SH-SY5Y (cell line): ENCODE measurements at regions not wholly inside any gene's neighbourhood (a gene's known extent, or its start where the extent isn't known, plus 50 kb on each side); places are given as distances from the start of the nearest gene placed in this dataset.

Source experiments
- GATA2 ChIP-seq: IDR thresholded peaks from 2 replicates; pipeline ENCODE4 v1.6.1; 2011; ENCODE audit warnings: mild to moderate bottlenecking, low read depth, low read length
- GATA3 ChIP-seq: IDR thresholded peaks from 2 replicates; pipeline ENCODE4 v1.6.1; 2011; ENCODE audit warnings: low read depth, mild to moderate bottlenecking, low read length, moderate library complexity

DNA sequence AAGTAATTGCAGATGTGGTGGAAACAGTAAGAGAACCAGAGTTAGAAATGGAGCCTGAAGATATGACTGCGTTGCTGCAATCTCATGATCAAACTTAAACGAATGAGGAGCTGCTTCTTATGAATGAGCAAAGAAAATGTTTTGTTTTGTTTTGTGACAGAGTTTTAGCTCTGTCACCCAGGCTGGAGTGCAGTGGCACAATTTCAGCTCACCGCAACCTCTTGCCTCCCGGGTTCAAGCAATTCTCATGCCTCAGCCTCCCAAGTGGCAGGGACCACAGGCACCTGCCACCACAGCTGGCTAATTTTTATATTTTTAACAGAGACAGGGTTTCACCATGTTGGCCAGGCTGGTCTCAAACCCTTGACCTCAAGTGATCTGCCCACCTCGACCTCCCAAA, 53.3 kb upstream of the NFASC start:
- TF ChIP-seq GATA3: no peak
- no peak for TF ChIP-seq GATA2
